GM19468 (cell line): ENCODE measurements at regions not wholly inside any gene's neighbourhood (a gene's known extent, or its start where the extent isn't known, plus 50 kb on each side); places are given as distances from the start of the nearest gene placed in this dataset.

ENCODE experiments used
- ATAC-seq: cut with Tn5 transposase; IDR thresholded peaks from one replicate; pipeline ENCODE4 v1.9.1; 2021; ENCODE audit warnings: mild to moderate bottlenecking, moderate library complexity, moderate number of reproducible peaks; ENCODE audit not compliant: unreplicated experiment; ENCODE audit errors: extremely low read depth

DNA sequence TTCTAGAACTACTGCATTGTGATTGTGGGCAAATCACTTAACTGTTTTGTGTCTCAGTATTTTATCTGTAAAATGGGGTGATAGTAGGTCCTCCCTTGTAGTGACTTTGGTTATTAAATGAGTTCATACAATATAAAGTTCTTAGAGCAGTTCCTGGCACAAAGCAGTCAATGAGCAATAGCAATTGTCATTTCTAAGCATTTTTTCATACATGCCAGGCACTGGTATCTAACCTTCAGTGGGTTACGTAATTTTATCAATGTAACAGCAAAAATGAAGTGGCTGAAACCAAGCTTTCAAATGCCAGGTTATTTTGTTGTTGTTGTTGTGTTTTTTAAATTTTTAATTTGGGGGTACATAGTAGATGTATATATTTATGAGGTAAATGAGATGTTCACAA is 401.9 kb downstream of the MEIS1 start:
- no peak for ATAC-seq

DNA sequence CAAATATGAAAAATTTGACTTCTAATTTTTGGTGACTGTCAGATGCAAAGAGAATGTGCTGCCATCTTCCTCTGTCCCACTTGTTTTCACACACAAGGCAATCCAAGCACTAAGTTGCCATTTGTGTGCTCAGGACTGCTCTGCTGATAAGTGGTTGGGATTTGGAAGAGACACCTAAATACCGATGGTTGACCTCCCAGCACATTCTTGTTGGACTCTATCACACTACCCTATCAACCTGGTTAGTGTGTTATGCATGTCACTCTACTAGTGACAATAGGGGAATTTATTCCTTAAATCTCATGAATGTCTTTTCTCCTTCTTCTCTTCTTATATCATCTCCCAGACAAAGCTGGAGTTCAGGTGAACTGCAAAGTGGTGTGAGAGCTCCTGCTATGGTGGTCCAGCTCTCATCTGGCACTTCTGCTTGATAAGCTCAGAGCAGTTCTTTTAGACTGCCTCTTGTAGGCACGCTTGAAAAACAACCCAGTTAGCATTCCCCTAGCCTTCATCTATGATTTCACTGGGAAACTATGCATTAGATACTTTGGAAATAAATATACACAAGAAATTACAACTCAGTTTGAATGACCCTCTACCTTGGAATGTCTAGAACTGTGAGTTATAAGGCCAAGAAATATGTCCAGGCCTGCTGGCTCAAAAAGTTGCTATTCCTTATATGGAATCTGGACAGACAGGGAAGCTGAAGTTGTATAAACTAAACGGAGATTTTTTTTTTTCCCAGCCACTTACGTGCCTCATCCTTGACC is 404.8 kb downstream of the MEIS1 start:
- ATAC-seq = no peak

DNA sequence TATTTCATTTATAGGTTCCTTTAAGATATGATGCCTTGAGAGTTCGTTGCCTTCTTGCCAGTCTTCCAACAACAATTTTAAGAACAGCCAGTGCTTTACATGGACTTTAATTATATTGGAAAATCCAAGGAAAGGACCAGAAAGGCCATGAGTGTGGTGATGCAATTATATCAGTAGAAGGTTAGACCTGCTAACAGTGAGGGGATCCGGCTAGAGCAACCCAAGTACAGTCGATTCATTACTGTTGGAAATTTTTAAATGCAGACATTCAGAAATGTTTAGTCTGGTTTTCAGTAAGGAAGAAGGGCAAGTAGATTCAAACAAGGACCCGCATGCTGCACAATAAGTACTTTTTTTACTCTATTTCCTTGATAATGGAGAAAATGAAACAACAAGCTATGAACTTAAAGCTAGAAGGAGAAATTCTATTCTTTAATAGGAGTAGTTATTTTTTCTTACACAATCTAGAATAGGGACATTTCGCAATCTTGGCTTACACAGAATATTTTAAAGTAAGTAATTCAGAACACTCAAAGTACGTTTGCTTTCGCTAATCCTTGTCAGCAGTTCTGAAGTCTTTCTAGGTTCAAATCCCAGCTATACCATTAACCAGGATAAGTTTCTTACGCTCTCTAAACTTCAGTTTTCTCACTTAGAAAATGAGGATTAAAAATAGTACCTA is 405.5 kb downstream of the MEIS1 start:
- no peak for ATAC-seq

DNA sequence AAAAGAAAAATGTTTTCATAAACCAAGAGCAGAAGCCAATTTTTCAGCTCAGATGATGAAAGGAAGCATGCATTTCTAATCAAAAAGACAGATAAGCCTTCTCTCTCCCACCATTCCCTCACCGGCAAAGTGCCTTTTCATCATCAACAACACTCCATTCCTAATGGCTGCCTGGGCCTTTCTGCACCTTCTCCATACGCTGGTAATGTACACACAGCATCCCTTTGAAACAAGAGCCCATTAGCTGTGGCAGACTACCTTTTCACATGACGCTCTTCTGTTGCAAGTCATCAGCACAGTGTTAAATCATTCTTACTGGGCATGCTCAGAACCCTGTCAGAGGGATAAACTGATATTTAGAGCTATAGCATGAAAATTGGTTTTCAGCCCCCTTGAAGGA is 408.9 kb downstream of the MEIS1 start:
- no peak for ATAC-seq

DNA sequence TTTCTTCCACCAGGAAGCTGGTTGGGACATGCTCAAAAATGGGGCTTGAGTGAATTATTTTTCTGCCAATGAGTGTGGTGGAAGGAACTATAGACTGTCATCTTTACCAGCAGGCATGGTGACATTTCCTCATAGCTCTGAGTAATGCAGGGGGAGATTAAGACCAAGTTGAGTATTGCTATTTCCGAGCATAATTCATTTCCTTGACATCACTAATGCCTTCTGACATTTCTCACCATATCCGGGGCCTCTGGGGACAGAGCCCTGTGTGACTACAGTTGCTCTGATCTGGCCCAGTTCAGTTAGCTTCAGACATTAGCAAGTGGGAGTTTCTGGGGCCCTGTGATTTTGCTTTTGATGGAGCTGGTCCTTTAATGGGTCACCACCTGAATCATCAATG is 410.4 kb downstream of the MEIS1 start:
- no peak for ATAC-seq

DNA sequence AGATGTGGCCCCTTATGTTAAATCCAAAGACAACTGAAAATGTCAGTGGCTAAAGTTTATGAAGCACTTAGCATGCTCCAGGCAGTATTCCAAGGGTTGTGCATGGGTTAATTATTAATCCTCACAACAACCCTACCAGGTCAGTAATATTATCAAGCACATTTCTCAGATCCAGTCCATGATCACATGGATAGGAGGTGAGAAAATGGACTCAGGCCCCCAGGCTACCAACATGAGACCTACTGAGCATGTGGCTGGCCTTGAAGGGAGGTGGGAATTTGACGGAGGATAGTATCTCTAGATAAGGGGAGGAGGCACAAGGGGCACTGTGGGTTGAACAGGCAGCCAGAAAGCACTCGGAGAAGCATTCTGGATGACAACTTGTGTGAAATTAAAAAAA is 412.0 kb downstream of the MEIS1 start:
- ATAC-seq = no peak

DNA sequence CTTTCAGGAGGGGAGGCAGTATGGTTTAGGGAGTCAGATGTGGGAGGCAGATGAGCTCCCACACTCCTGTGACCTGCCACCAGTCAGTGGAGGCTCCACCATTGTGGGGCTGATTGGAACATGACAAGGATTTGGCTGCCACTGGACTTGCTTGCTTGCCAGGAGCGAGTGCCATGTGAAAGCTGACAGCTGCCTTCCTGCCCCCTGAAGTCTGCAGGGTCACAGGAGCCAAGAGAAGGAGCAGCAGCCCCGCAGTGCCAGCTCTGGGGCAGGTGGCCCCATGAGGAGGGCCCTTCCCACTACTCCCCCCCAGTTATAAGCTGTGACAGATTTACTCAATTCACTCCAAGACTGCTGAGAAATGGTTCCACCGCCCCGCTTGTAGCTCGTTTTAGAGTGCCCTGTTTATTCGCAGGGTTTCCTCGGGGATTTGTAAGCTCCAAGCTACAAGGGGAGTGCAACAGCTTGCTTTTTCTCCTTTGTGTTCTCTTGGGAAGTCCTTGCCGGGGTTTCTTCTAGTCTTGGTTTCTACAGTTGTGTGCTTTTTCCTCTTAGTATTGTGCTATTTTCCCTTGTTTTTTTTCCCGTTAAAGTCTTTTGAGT is 414.3 kb downstream of the MEIS1 start:
- no peak for ATAC-seq

DNA sequence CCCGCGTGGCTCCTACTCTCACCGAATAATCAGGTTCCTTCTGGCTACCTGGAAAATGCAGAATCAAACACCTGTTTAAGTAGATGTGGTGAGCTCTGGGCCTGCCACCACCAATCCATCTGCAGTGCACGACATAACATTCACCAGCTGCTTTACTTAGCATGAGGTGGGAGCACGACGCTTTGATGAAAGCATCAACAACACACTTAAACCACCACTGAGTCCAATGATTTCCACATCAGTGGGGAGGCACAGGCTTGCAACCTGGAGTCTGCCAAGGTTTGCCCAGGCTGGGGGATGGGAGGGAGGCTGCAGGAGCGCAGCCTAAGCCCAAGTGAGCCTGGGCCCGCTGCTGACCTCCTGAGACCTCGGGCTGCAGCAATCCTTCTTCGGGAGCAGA is 415.5 kb downstream of the MEIS1 start:
- ATAC-seq = no peak

DNA sequence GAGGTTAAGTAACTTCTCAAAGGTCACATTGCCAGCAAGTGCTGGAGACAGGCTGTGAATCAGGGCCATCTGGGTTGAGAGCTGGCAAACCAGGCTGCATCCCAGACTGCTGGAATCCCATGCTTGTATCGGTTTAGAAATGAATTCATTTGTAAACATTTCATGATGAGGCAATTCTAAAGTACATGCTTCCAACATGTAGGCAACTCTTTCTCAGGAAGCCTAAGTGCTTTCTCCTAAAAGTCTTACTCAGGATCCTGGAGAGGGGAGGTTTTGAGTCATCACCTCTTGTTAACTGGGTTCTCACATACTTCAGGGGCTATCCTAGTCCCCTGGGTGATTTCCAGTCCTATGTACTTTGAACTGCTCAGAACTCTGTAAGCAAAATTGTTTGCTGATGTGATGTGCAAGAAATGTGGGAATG is 416.5 kb downstream of the MEIS1 start:
- ATAC-seq = no peak

DNA sequence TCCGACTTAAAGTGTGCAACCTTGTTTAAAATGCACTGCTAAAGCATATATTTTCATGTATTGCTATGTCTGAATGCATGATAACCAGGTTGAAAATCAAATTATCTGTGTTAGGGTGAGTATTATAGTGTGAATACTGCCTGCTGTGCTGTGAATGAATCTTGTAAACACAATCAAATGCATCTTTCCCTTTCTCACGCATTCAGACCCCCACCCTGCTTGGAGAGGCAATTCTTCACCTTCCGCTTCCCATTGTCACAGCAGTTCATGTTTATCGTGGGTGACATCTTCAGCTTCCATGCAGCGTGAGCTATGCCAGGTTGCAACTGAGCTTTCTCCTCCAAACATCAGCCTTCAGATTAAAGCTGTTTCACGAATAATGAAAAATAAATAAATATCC is 418.0 kb downstream of the MEIS1 start:
- ATAC-seq = no peak

DNA sequence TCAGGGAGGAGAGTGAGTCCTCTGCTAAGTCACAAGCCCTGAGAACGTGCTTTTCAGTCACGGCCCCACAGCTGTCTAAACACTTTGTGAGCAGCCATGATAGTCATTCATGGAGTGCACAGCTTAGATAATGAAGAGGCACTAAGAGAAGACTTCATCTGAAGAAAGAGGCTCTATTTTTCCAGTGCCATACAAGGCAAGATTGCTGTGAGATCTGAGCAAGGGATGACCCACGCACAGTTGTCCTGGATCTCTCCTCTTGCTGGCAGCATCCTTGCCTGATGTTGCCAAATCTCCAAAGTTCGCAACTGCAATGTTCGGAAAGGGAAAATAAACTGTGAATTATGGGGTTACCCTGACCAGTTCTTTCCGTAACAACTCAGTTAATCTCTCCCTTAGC is 418.7 kb downstream of the MEIS1 start:
- no peak for ATAC-seq

DNA sequence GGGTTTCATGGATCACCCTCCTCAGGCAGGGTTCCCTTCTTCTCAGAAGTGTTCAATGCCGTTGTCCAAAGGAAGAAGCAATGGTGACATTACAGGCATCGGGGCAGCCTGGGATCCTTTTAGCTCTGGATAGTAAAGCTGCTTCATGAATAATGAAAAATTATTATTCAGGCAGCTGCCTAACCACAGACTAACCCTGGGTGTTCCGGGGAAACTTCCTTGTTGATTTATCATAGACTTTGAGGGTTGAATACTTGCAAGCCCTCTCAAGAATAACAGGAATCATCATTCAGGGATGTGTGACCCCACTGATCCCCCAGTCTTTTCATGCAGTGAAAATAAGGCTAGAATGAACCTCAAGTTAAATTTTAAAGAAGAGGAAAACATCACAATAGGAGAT is 419.4 kb downstream of the MEIS1 start:
- ATAC-seq = no peak

DNA sequence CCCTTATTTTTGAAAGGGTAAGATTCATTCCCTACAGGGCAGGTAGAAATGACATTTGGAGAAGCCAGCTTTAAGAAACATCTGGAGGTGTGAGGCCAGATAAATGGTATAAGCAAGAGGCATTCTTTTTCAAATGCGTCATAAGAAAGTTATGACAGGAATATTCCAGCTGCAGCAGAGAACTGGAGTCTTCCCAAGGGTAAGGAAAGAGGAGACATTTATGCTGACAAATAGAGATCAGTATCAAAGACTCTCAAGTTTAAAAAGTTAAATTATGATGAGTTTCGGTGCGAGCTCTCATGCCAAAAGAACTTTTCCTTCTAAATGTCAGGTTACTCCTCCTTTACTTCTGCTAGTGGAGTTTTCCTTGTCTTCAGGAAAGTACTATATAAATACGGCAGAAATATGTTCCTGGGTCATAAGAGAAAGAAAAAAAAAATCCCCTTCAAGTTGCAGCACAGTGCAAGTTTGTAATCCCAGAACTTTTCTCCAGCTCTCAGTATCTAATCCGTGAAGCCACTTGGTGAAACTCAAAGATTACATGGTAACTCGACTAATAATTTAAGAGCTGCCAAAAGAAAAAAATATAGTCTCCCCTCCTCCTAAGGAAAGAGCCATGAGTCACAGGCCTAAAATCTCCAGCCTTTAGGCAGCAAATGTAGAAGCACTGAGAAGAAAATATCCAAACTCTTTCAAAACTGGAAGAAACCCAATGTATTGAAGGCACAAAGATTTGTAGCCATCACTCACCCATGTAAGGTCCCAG is 428.1 kb downstream of the MEIS1 start:
- ATAC-seq = no peak

DNA sequence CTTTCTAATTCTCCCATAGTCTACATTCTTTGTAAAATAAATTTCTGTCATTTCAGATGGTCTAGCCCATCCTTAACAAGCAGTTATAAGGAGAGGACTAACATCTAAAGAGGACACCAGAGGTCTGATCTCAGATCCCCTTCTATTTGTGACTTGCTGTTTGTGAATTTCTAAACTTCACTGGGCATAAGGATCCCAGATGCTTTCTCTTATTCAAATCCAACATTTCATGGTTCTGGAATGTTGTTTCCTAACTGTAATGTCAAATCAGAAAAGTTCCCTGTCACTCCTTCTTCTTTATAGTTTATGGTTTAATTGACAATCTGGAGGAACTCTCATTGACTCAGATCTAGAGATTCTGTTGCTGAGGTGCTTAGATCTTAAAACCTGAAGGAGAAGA is 430.2 kb downstream of the MEIS1 start:
- no peak for ATAC-seq

DNA sequence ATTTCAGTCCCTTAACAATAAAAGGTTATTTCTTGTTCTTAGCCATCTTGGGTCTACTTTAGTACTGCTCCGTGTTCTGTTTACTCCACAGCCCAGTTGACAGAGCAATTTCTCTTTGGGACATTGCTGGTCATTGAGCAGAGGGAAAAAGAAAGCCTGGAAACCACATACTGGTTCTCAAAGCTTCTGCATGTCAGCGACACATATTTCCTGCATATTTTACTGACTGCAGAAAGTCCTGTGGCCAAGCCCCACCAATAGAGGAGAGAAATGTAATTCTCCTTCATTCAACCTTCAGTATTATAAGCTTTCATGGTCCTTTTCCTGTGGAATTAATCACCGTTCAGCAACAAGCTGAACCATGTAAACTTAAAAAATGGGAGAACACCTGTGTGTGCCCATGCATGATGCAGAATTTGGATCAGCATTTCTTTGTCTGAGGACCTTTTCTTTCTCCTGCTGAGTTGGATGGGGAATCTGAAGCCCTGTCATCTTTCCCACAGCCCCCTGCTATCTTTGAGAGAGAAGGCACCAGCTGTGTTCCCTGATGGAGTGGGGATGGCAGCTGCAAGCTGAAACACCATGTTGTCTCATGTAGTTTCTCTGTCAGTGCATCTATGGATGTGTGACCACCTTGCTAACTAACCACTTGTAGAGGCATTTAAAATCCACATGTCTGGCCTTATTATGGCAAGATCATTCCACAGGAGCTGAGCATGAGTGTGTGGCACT is 431.6 kb downstream of the MEIS1 start:
- no peak for ATAC-seq

DNA sequence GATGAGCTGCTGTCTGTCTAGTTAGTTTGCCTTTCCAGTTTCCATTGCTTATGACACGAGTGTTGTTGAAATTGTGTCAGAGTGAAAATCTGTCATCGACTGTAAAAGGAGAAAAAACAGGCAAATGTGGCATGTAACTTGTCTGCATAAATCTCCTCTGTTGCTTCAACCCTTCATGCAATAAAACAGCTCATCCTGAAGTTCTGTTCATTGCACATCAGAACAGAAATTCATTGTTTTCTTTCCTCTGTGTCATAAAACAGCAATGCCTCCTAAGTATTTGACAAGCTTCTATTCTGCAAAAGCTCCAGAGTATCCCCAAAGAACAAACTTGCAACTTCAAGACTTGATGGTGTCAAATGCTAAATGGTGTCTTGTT is 432.1 kb downstream of the MEIS1 start:
- no peak for ATAC-seq

DNA sequence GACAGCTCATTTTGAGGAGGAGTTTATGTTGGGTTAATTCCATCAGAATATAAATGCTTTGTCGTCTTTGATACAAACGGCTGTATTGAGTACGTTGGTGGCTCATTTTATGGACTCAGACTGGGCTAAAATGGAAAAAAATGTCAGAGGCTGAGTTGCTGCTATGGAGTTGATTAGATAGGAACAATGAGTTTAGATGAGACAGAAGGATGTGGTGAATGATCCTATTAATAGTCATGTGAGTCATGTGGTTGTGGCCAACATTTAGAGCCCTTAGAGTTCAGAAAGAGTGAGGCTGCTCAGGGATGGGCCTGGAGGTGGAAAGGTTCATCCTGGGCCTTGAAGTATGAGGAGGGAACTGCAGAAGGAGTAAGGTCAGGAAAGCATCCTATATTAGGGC is 434.2 kb downstream of the MEIS1 start:
- ATAC-seq = no peak

DNA sequence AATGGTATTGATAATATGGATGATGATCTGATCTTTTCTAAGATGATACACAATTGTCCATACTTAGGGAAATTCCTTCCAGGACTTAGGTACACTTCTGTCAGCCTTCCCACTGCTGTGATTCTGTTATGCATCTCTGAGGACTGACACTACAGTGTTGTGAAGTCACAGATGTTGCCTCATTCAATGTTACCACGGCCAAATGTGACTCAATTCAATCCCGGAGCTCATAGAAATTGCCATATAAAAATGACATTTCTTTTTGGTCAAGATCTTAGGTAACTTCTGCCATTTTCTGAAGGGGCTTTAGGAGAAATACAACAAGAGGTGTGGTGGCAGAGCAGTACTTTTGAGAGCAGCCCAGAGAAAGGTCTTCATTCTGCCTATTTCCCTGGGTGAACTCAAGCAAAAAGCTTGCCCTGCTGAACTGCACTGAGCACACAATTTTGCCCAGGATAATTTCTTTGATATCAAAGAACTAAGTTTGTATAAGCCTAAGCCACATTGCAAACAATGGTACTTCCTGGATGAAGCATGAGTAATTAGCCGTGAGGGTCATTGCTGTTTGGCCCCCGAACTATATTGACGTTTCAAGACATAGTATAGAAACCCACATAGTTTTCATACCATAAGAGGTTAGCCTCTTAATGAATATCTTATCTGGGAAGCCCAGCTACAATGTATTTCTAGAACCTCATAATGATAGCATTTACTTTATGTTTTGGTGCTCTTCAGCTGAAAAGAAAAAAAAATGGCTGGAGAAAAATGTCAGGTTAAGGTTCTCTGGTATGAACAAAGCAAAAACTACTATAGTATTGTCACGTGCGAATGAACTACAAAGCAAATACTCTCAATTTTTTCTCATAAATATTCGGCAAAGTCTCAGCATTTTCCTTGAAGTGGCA is 437.4 kb downstream of the MEIS1 start:
- no peak for ATAC-seq
